GM18502 (cell line): ENCODE measurements at regions not wholly inside any gene's neighbourhood (a gene's known extent, or its start where the extent isn't known, plus 50 kb on each side); places are given as distances from the start of the nearest gene placed in this dataset.
"Not testable (repeated sequence)": the region's sequence is repeated elsewhere in the genome, so short reads cannot be mapped to it uniquely, and the experiment has no call there.

Experiments
- ATAC-seq: cut with Tn5 transposase; IDR thresholded peaks from one replicate; pipeline ENCODE4 v1.9.1; 2021; ENCODE audit warnings: mild to moderate bottlenecking; ENCODE audit not compliant: unreplicated experiment, poor library complexity

DNA sequence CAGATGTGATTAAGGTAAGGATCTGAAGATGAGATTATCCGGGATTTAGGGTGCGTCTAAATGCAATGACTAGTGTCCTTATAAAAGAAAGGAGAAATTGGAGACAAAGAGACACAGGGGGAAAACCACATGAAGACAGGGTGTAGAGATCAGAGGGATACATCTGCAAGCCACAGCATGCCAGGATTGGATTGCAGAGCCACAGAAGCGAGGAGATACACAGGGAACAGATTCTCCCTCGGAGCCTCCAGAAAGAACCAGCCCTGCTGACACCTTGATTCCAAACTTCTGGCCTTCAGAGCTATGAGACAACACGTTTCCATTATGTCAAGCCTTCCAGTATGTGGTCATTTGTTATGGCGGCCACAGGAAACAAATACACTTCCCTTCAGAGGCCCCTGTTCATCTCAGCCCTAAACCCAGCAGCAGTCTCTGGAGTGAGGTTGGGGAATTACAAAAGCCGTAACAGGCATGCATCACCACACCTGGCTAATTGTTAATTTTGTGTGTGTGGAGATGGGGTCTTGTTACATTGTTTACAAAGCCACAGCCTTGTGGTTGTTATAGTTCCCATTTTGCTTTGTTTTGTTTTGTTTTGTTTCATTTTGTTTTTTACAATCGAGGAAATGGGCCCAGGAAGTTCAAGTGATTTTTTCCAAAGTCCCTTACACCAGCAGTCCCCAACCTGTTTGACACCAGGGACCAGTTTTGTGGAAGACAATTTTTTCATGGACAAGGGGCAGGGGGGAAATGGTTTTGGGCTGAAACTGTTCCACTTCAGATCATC is 51.6 kb upstream of the LYRM9 start:
- ATAC-seq, result no peak

- ATAC-seq, result no peak
These were observed 52.1 kb upstream of the LYRM9 start for GRCh38 chr17:27945333-27945616.

DNA sequence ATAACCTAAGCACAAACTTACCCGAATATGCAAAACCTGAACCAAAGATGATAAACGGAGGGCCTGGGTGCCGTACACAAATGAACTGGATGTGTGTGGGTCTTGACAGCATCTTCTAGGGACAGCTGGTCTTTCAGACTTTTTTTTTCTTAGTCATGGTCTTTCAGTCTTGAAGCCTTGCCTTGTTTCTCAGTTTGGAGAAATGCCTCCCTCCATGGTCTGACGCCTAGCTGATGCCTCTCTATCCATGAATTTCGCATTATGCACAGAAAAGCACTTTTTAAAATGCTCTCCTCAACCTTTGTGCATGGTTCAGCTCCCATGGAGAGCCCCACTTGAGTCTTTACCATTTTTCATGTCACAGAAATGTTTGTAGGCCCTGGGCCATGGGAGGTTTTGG is 52.8 kb upstream of the LYRM9 start:
- no peak for ATAC-seq

GRCh38 chr17:27946513-27946912 is 53.3 kb upstream of the LYRM9 start:
- ATAC-seq, result no peak

DNA sequence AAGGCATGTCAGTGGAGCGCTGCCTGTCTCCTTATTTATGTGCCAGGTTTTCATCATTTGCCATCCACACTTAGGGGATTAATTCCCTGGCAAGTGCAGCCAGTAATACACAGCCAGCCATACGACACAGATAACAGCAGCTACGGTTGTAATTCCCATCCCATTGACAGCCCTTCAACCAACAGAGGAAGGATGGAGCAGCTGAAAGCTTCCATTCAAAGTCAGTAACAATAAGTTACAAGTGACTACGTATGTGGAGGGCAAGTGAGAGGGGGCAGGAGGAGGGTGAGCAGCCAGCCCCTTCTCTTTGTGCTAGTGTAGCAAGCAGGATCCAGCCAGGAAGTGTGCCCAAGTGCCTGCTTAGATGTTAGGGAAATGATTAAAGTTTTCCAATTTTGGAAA is 53.8 kb upstream of the LYRM9 start:
- no peak for ATAC-seq

DNA sequence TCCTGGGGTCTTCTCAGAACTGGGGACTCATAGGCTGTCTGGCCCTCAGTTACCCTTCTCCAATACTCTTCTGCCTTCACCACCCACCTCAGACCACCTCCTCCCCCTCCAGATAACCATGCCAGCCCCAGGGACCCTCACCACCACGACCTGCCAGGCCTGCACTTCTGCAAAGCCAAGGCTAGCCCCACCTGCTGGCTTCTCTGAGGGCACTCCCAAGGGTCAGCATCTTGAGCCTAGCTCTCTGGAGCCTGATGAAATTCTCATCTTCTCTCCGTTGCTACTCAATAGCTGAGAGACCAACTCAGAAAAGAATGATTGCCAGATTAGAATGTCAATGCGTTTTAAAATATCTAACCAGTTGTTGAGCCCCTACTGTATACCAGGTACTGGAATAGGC is 56.1 kb upstream of the LYRM9 start:
- no peak for ATAC-seq

DNA sequence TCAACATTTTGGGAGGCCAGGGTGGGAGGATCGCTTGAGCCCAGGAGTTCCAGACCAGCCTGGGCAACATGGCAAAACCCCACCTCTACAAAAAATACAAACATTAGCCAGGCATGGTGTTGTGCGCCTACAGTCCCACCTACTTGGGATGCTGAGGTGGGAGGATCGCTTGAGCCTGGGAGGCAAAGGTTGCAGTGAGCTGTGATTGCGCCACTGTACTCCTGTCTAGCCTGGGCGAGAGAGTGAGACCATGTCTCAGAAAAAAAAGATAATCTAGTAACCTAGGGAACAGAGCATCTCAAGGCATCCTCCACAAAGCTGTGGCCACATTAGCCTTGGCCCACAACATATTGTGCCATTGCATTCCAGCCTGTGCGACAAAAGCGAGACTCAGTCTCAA is 57.1 kb upstream of the LYRM9 start:
- not testable (repeated sequence) for ATAC-seq

DNA sequence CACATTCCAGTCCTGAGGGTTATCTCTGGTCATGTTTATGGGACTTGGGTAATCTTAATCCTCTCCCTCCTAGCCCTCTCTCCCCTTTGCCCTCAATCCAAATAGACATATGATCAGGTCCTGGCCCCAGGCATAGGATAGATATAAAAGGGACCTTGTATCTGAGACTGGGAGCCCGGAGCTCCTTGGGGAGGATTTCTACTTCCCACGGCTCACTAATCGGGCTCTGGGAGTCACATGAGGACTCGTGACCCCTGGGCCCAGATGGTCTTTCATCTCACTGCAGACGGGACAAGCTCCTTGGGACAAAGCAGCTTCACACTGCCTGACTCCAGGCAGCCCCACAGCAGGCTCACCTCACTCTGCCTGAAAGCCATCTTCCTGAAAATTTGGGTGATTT is 57.8 kb upstream of the LYRM9 start:
- ATAC-seq, result no peak

- ATAC-seq, result no peak
These were observed 58.7 kb upstream of the LYRM9 start for GRCh38 chr17:27951872-27952271.

- ATAC-seq, result no peak
These were observed 59.2 kb upstream of the LYRM9 start for GRCh38 chr17:27952366-27952765.

- ATAC-seq, result no peak
These were observed 61.7 kb upstream of the LYRM9 start for GRCh38 chr17:27954548-27955495.

GRCh38 chr17:27956601-27957445 is 63.7 kb upstream of the LYRM9 start:
- ATAC-seq, result no peak

DNA sequence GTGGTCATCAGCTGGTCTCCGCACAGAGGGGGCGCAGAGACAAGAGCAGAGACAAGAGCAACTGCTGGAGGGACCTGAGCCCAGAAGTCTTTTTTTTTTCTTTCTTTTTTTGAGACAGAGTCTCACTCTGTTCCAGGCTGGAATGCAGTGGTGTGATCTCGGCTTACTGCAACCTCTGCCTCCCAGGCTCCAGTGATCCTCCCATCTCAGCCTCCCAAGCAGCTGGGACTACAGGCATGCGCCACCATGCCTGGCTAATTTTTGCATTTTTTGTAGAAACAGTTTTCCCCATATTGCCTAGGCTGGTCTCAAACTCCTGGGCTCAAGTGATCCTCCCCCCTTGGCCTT is 64.3 kb upstream of the LYRM9 start:
- not testable (repeated sequence) for ATAC-seq

DNA sequence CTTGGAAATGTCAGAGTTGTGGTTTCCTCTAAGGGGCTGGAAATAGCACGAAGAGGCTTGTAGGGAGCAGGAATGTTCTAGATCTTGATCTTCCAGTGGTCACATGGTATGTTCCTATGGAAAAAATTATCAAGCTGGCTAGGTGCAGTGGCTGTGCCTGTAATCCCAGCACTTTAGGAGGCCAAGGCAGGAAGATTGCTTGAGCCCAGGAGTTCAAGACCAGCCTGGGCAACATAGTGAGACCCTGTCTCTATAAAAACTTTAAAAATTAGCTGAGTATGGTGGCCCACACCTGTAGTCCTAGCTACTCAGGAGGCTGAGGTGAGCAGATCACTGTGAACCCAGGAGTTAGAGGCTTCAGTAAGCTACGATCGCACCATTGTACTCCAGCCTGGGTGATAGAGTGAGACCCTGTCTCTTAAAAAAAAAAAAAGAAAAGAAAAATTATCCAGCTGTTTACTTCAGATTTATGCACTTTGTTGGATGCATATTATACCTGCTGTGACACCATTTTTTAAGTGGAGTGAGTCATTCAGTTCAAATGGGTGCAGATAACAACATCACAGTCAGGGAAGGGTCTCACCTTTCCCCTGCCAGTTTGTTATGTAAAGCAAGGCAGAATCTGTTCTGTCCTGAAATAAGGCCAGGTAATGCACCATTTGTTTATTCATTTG is 65.7 kb upstream of the LYRM9 start:
- no peak for ATAC-seq

- ATAC-seq, result no peak
These were observed 66.2 kb upstream of the LYRM9 start for GRCh38 chr17:27959382-27959709.

DNA sequence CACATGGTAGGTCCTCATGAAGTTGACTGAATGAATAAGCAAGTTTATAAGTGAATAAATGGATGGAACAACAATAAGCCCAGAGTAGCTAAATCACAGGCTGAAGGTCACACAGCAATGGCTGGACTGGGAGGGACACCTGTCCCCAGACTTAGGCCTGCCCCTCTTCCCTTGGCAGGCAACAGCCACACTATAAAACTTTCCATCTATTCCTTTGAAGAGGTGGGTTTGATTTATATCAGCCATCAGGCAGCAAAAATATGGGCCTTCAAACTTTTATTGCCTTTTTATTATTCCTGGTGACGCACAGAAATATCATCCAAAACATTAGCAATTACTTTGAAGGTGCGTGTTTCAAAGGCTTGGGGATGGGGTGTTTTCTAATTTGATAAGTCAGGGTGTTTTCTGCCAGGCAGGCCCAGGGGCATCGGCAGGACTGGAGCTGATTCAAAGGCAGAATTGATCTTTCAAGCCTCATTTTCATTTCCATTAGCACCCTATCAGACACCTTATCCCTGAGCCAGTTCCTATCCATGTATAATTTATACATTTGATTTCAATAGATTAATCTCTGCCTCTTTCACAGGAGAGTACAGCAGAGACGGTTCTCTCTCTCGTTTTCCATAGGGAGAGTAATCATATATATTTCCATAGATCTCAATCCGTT is 67.2 kb upstream of the LYRM9 start:
- ATAC-seq, result no peak

DNA sequence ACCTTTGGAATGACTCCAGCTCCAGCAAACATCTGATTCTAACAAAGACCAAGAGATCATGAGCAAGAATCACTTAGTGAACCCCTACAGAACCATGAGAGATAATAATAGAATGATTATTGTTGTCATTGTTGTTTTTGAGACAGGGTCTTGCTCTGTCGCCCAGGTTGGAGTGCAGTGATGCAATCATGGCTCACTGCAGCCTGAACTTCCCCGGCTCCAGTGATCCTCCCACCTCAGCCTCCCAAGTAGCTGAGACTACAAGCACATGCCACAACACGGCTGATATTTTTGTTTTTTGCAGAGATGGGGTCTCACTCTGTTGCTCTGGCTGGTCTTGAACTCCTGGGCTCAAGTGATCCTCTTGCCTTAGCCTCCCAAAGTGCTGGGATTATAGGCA is 69.4 kb upstream of the LYRM9 start:
- ATAC-seq, result not testable (repeated sequence)

GRCh38 chr17:27965224-27965623 is 72.1 kb upstream of the LYRM9 start:
- no peak for ATAC-seq

DNA sequence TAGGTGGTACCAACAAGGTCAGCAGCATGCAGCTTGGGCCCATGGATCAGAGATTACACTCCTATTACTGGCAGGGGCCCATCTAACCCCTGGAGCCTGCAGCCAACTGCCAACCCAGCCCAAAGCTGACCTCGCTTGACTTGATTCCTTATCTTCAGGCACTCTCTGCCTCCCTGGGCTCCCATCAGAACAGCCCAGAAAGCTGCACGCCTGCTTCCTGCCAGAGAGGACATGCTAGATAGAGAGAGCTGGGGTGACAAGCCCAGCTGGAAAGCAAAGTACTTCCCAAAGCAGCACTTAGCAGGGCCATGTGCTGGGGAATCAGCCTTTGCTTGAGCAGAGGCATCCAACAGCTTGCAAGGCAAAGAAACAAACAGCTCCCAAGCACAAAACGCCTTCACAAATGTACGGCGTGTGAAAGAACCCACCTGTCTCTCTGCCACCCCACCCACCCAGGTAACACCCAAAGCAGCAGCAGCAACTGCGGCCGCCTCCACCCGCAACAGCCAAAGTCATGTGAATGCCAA is 74.2 kb upstream of the NLK start:
- no peak for ATAC-seq

- ATAC-seq, result no peak
These were observed 71.9 kb upstream of the NLK start for GRCh38 chr17:27970587-27970986.
